ES-I3 (cell line): ENCODE measurements at regions not wholly inside any gene's neighbourhood (a gene's known extent, or its start where the extent isn't known, plus 50 kb on each side); places are given as distances from the start of the nearest gene placed in this dataset.
A peak's percentile ranks its signal among the peaks of the same experiment; 100 is the strongest.

Experiments
- H3K36me3 ChIP-seq: 2 replicates; pipeline ENCODE4 v1.6.1; 2013; ENCODE audit warnings: mild to moderate bottlenecking, low read length, control low read depth, moderate library complexity; ENCODE audit not compliant: insufficient read depth
- H3K4me1 ChIP-seq: 2 replicates; pipeline ENCODE4 v1.6.1; 2013; ENCODE audit warnings: mild to moderate bottlenecking, control low read depth, low read length; ENCODE audit not compliant: insufficient read depth
- H3K9ac ChIP-seq: 2 replicates; pipeline ENCODE4 v1.6.1; 2013; ENCODE audit warnings: low read depth, mild to moderate bottlenecking, low read length, moderate library complexity
- H3K9me3 ChIP-seq: 2 replicates; pipeline ENCODE4 v1.6.1; 2013; ENCODE audit warnings: mild to moderate bottlenecking, low read length, moderate library complexity; ENCODE audit not compliant: control insufficient read depth, insufficient read depth

GRCh38 chr9:14031810-14032209 is 282.1 kb downstream of the NFIB start:
- Histone ChIP-seq H3K9ac (no peak overlapping the region), H3K4me1 (peaks cover 20% of the 10 kb centered on the region), H3K36me3 (no peaks in the 10 kb centered on the region), H3K9me3 (no peaks in the 10 kb centered on the region)

GRCh38 chr9:14031060-14031414 is 282.9 kb downstream of the NFIB start:
- Histone ChIP-seq H3K9ac (peak overlapping the region; percentile 22; the same call in 1 of the 2 replicates), H3K36me3 (no peaks in the 10 kb centered on the region), H3K4me1 (peaks cover 21% of the 10 kb centered on the region), H3K9me3 (no peaks in the 10 kb centered on the region)

- no peaks in the 10 kb centered on the region for H3K36me3 ChIP-seq
- H3K9me3 ChIP-seq: no peaks in the 10 kb centered on the region
- no peak overlapping the region for H3K9ac ChIP-seq
- peaks cover 21% of the 10 kb centered on the region for H3K4me1 ChIP-seq
Measured at GRCh38 chr9:14030375-14031059, 283.4 kb downstream of the NFIB start.

GRCh38 chr9:14029806-14030374 is 284.1 kb downstream of the NFIB start:
- H3K36me3 ChIP-seq: no peaks in the 10 kb centered on the region
- H3K4me1 ChIP-seq: peaks cover 21% of the 10 kb centered on the region
- no peak overlapping the region for H3K9ac ChIP-seq
- H3K9me3 ChIP-seq: no peaks in the 10 kb centered on the region

GRCh38 chr9:14027116-14027800 is 286.7 kb downstream of the NFIB start:
- H3K4me1 ChIP-seq: peaks cover 21% of the 10 kb centered on the region
- H3K9me3 ChIP-seq: no peaks in the 10 kb centered on the region
- H3K36me3 ChIP-seq: no peaks in the 10 kb centered on the region

GRCh38 chr9:14025741-14026140 is 288.2 kb downstream of the NFIB start:
- Histone ChIP-seq H3K36me3 (no peaks in the 10 kb centered on the region), H3K4me1 (peaks cover 11% of the 10 kb centered on the region), H3K9ac (no peak overlapping the region), H3K9me3 (no peaks in the 10 kb centered on the region)

More at GRCh38 chr9:14027116-14027800, 286.7 kb downstream of the NFIB start:
- H3K9ac ChIP-seq: no peak overlapping the region

- H3K4me1 ChIP-seq: peaks cover 8% of the 10 kb centered on the region
- H3K9ac ChIP-seq: no peak overlapping the region
- no peaks in the 10 kb centered on the region for H3K9me3 ChIP-seq
- H3K36me3 ChIP-seq: no peaks in the 10 kb centered on the region
Measured at GRCh38 chr9:14023285-14023684, 290.7 kb downstream of the NFIB start.

- H3K9me3 ChIP-seq: no peaks in the 10 kb centered on the region
Measured at GRCh38 chr9:14021871-14022525, 291.9 kb downstream of the NFIB start.

GRCh38 chr9:14018081-14018480 is 295.9 kb downstream of the NFIB start:
- Histone ChIP-seq H3K36me3 (no peaks in the 10 kb centered on the region), H3K4me1 (no peaks in the 10 kb centered on the region), H3K9ac (no peak overlapping the region), H3K9me3 (no peaks in the 10 kb centered on the region)

More at GRCh38 chr9:14021871-14022525, 291.9 kb downstream of the NFIB start:
- no peaks in the 10 kb centered on the region for H3K36me3 ChIP-seq
- H3K9ac ChIP-seq: no peak overlapping the region
- peaks cover 3% of the 10 kb centered on the region for H3K4me1 ChIP-seq

GRCh38 chr9:14014744-14015143 is 299.2 kb downstream of the NFIB start:
- H3K36me3 ChIP-seq: no peaks in the 10 kb centered on the region
- H3K9me3 ChIP-seq: no peaks in the 10 kb centered on the region
- no peaks in the 10 kb centered on the region for H3K4me1 ChIP-seq
- no peak overlapping the region for H3K9ac ChIP-seq

GRCh38 chr9:14014218-14014617 is 299.7 kb downstream of the NFIB start:
- Histone ChIP-seq H3K36me3 (no peaks in the 10 kb centered on the region), H3K9ac (no peak overlapping the region), H3K4me1 (no peaks in the 10 kb centered on the region), H3K9me3 (no peaks in the 10 kb centered on the region)

- Histone ChIP-seq H3K4me1 (no peaks in the 10 kb centered on the region), H3K36me3 (no peaks in the 10 kb centered on the region), H3K9ac (no peak overlapping the region), H3K9me3 (no peaks in the 10 kb centered on the region)
Measured at GRCh38 chr9:14011799-14012560, 302.0 kb downstream of the NFIB start.

GRCh38 chr9:14007190-14007769 is 306.7 kb downstream of the NFIB start:
- H3K9ac ChIP-seq: no peak overlapping the region
- no peaks in the 10 kb centered on the region for H3K36me3 ChIP-seq
- H3K4me1 ChIP-seq: no peaks in the 10 kb centered on the region
- H3K9me3 ChIP-seq: no peaks in the 10 kb centered on the region
